Naive thymus-derived CD4-positive, alpha-beta T cell (primary cell): ENCODE measurements at regions not wholly inside any gene's neighbourhood (a gene's known extent, or its start where the extent isn't known, plus 50 kb on each side); places are given as distances from the start of the nearest gene placed in this dataset.

Source experiments
- ATAC-seq: fragments of 150-1000 bp; cut with Tn5 transposase; 2 replicates; pipeline ENCODE4 v1.10.0; 2021; ENCODE audit warnings: mild to moderate bottlenecking, moderate library complexity
- CTCF ChIA-PET: fragments of 350-600 bp; sonication (Branson Sonifier 250); formaldehyde crosslinking; loops from one replicate; lab custom pipeline; 2021; ENCODE audit warnings: antibody characterized with exemption; lab: Charles Lee
- POLR2A ChIA-PET: fragments of 350-600 bp; sonication (Branson Sonifier 250); formaldehyde crosslinking; loops from one replicate; lab custom pipeline; 2021; ENCODE audit warnings: antibody characterized with exemption, inconsistent platforms; lab: Charles Lee
- DNase-seq, 9 donors: peaks; one replicate each; pipeline versions ENCODE4 v3.0.0 to v3.0.0-alpha.2; 2020 to 2022; ENCODE audit warnings: mixed read lengths in 1 of 9
- H3K27ac ChIP-seq: one replicate; pipeline ENCODE4 v1.7.0; 2013; ENCODE audit warnings: mild to moderate bottlenecking, low read depth, low read length, moderate library complexity
- H3K27me3 ChIP-seq, 2 donors: one replicate each; pipeline ENCODE4 v1.7.0; 2013; ENCODE audit warnings: low read length in 2 of 2, mild to moderate bottlenecking in 2 of 2, moderate library complexity in 2 of 2; ENCODE audit not compliant: control insufficient read depth in 2 of 2, insufficient read depth in 2 of 2
- H3K36me3 ChIP-seq, 3 experiments: 1 replicate in 2 of 3; 2 replicates in 1 of 3; pipeline ENCODE4 v1.7.0; 2013; ENCODE audit warnings: low read length in 3 of 3, mild to moderate bottlenecking in 3 of 3, moderate library complexity in 1 of 3; ENCODE audit not compliant: insufficient read depth in 3 of 3, control insufficient read depth in 2 of 3
- H3K4me1 ChIP-seq, 2 donors: one replicate each; pipeline ENCODE4 v1.7.0; 2013; ENCODE audit warnings: low read length in 2 of 2, mild to moderate bottlenecking in 2 of 2, moderate library complexity in 1 of 2; ENCODE audit not compliant: control insufficient read depth in 2 of 2, insufficient read depth in 2 of 2
- H3K4me3 ChIP-seq: 2 replicates; pipeline ENCODE4 v1.7.0; 2013; ENCODE audit warnings: mild to moderate bottlenecking, low read length
- H3K9me3 ChIP-seq, 3 experiments: 1 replicate in 2 of 3; 2 replicates in 1 of 3; pipeline ENCODE4 v1.7.0; 2013; ENCODE audit warnings: low read length in 3 of 3; ENCODE audit not compliant: control insufficient read depth in 2 of 3
- H3K27ac Mint-ChIP-seq, 9 donors: one replicate each; pipeline ENCODE4 v1.8.0; 2020 to 2022; ENCODE audit warnings: mixed read lengths in 9 of 9, mild to moderate bottlenecking in 8 of 9, moderate library complexity in 5 of 9, inconsistent platforms in 2 of 9
- H3K27me3 Mint-ChIP-seq, 5 donors: one replicate each; pipeline ENCODE4 v1.8.0; 2021 to 2022; ENCODE audit warnings: mixed read lengths in 5 of 5, mild to moderate bottlenecking in 1 of 5
- H3K36me3 Mint-ChIP-seq, 5 donors: one replicate each; pipeline ENCODE4 v1.8.0; 2020 to 2022; ENCODE audit warnings: mixed read lengths in 5 of 5, mild to moderate bottlenecking in 3 of 5, inconsistent platforms in 1 of 5
- H3K4me1 Mint-ChIP-seq, 7 donors: one replicate each; pipeline ENCODE4 v1.8.0; 2020 to 2022; ENCODE audit warnings: mixed read lengths in 7 of 7, mild to moderate bottlenecking in 3 of 7, inconsistent platforms in 1 of 7
- H3K4me3 Mint-ChIP-seq, 10 donors: one replicate each; pipeline ENCODE4 v1.8.0; 2020 to 2022; ENCODE audit warnings: mild to moderate bottlenecking in 10 of 10, mixed read lengths in 10 of 10, moderate library complexity in 6 of 10, inconsistent platforms in 2 of 10
- H3K9me3 Mint-ChIP-seq, 11 donors: one replicate each; pipeline ENCODE4 v1.8.0; 2020 to 2022; ENCODE audit warnings: mixed read lengths in 11 of 11, mild to moderate bottlenecking in 4 of 11, inconsistent platforms in 1 of 11, moderate library complexity in 1 of 11
- intact Hi-C, 2 donors: fragments of 100-400 bp; cut with micrococcal nuclease; formaldehyde crosslinking; loops; one replicate each; pipeline ENCODE4 v1.15.1; 2023

DNA sequence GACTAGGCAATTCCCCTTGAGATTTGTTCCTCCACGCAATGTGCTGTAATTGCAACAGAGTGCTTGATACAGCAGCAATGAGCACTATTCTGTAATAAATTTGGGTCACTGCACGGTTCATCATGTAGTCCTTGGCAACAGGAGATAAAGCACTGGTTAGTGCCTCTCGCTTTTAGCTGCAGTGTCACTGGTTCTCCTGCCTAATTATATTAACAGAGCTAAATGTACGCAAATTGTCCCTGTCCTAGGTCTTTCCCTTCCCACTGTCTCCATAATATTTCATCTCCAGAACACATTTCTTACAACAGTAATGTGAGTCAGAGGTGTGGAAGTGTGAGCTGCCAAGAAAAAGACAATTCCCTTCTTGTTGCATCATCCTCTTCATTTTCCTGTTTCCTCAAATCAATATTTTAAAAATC lies 553.1 kb downstream of the ZNF608 start:
- POLR2A ChIA-PET: no interaction called here
- Histone ChIP-seq H3K9me3 (no peaks in the 10 kb centered on the region), H3K36me3 (no peaks in the 10 kb centered on the region), H3K27me3 (no peaks in the 10 kb centered on the region), H3K4me3 (no peak overlapping the region), H3K4me1 (no peaks in the 10 kb centered on the region), H3K27ac (no peak overlapping the region)
- ATAC-seq (no peak), DNase-seq (no peak)
- Mint-ChIP-seq H3K4me3 (no peak overlapping the region), H3K9me3 (peaks cover 0 to 12% (median 2%) of the 10 kb centered on the region in 11 donors), H3K36me3 (no peaks in the 10 kb centered on the region), H3K27ac (no peak overlapping the region), H3K4me1 (no peaks in the 10 kb centered on the region), H3K27me3 (no peaks in the 10 kb centered on the region)
- intact Hi-C loops: no loop called here
- CTCF ChIA-PET: no interaction called here

DNA sequence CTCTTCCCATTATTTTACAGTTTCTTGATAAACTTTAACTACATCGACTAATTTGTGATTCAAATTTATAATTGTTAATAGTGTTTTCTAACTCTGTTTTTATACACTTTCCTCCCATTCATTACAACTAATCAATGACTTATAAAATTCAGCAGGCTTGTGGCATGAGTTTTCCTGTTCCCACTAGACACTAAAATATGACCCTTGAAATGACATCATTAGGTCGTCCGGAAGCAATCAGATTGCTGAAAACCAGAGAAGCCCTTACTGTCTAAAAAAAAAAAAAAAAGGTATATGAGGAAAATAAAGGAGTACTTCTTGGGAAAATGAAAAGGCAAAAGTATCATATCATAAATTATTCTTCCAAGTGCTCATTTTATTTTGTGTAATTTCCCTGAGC lies 553.7 kb downstream of the ZNF608 start:
- Mint-ChIP-seq H3K9me3 (peaks cover 0 to 12% (median 2%) of the 10 kb centered on the region in 11 donors), H3K4me1 (no peaks in the 10 kb centered on the region), H3K4me3 (no peak overlapping the region), H3K36me3 (no peaks in the 10 kb centered on the region), H3K27me3 (no peaks in the 10 kb centered on the region), H3K27ac (no peak overlapping the region)
- no peak overlapping the region for H3K27ac ChIP-seq
- H3K9me3 ChIP-seq: no peaks in the 10 kb centered on the region
- POLR2A ChIA-PET: no interaction called here
- H3K4me1 ChIP-seq: no peaks in the 10 kb centered on the region
- H3K36me3 ChIP-seq: no peaks in the 10 kb centered on the region
- no peaks in the 10 kb centered on the region for H3K27me3 ChIP-seq
- CTCF ChIA-PET: no interaction called here
- DNase-seq: no peak
- intact Hi-C loops: no loop called here
- ATAC-seq: no peak
- H3K4me3 ChIP-seq: no peak overlapping the region

- H3K36me3 ChIP-seq: peaks cover 0 to 2% (median 0%) of the 10 kb centered on the region in 3 experiments
- Mint-ChIP-seq H3K4me3 (no peak overlapping the region), H3K27ac (no peak overlapping the region), H3K4me1 (no peaks in the 10 kb centered on the region), H3K27me3 (no peaks in the 10 kb centered on the region), H3K9me3 (peaks cover 0 to 13% (median 2%) of the 10 kb centered on the region in 11 donors), H3K36me3 (no peaks in the 10 kb centered on the region)
- H3K4me3 ChIP-seq: no peak overlapping the region
- DNase-seq: no peak
- POLR2A ChIA-PET: no interaction called here
- intact Hi-C loops: no loop called here
- no peak overlapping the region for H3K27ac ChIP-seq
- CTCF ChIA-PET: no interaction called here
- ATAC-seq: no peak
- no peaks in the 10 kb centered on the region for H3K27me3 ChIP-seq
- no peaks in the 10 kb centered on the region for H3K9me3 ChIP-seq
- H3K4me1 ChIP-seq: no peaks in the 10 kb centered on the region
Measured at GRCh38 chr5:124185716-124186115, 560.7 kb downstream of the ZNF608 start.

DNA sequence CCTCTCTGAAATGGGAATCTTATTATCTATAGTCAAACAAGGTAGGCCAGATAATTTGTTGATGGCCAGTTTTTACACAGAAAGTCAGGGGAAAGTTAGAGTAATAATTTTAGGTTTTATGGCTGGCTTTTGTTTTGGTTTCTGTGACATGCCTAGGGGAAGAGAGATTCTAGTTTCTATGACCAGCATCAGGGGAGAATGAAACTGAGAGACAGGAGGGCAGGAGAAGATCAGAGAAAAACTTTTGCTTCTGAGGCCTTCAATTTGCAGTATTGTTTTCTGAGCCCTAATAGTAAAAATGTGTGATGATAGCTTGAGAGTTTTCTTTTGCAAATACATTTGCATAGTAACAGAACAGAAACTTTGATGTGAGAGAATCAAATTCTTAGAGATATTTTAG lies 564.3 kb downstream of the ZNF608 start:
- H3K4me1 Mint-ChIP-seq: no peaks in the 10 kb centered on the region
- H3K36me3 ChIP-seq: peaks cover 0 to 3% (median 0%) of the 10 kb centered on the region in 3 experiments
- no peak overlapping the region for H3K27ac Mint-ChIP-seq
- intact Hi-C loops: no loop called here
- CTCF ChIA-PET: no interaction called here
- no peaks in the 10 kb centered on the region for H3K9me3 ChIP-seq
- H3K4me1 ChIP-seq: no peaks in the 10 kb centered on the region
- POLR2A ChIA-PET: interaction anchor here (0.6 kb wide), 1 partner anchor 20 kb away, joined by 3 read pairs; no protein-coding TSS in a partner anchor
- no peak for ATAC-seq
- H3K27me3 ChIP-seq: no peaks in the 10 kb centered on the region
- H3K9me3 Mint-ChIP-seq: peaks cover 0 to 7% (median 0%) of the 10 kb centered on the region in 11 donors
- DNase-seq: no peak
- H3K4me3 ChIP-seq: no peak overlapping the region
- no peak overlapping the region for H3K4me3 Mint-ChIP-seq
- H3K27ac ChIP-seq: no peak overlapping the region
- no peaks in the 10 kb centered on the region for H3K36me3 Mint-ChIP-seq
- no peaks in the 10 kb centered on the region for H3K27me3 Mint-ChIP-seq

DNA sequence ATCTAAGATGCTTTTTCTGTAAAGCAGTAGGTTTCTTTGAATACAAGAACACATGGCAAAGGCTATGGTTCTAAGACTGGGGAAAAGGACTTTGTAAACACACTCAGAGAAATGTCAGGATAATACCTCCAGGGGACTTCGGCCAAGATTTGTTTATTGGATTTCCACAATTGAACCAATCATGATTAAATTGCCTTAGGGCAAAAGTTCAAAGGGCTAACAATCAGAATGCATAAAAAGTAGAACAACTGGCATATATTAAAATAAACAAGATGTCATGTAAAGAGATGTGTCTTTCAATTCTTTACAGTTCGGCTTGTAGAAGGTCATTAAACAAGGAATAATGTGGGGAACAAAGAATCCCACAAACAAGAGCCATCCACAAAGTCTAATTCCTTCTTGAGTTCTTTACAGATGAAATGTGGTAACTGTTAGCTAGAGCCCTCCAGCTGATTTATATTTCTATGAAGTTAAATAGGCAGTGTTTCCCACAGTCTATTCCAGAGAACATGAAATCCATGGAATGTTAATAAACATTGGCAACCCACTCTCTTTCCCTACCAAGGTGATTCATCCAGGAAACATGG lies 565.5 kb downstream of the ZNF608 start:
- Mint-ChIP-seq H3K4me3 (no peak overlapping the region), H3K27me3 (no peaks in the 10 kb centered on the region), H3K4me1 (no peaks in the 10 kb centered on the region), H3K9me3 (peaks cover 0 to 2% (median 0%) of the 10 kb centered on the region in 11 donors), H3K27ac (no peak overlapping the region), H3K36me3 (no peaks in the 10 kb centered on the region)
- H3K36me3 ChIP-seq: peaks cover 0 to 3% (median 0%) of the 10 kb centered on the region in 3 experiments
- H3K9me3 ChIP-seq: no peaks in the 10 kb centered on the region
- ATAC-seq: no peak
- CTCF ChIA-PET: interaction anchor here (0.6 kb wide), 1 partner anchor 39 kb away, joined by 3 read pairs; no protein-coding TSS in a partner anchor
- H3K27ac ChIP-seq: no peak overlapping the region
- POLR2A ChIA-PET: no interaction called here
- DNase-seq: no peak
- no peaks in the 10 kb centered on the region for H3K27me3 ChIP-seq
- intact Hi-C loops: no loop called here
- no peak overlapping the region for H3K4me3 ChIP-seq
- H3K4me1 ChIP-seq: no peaks in the 10 kb centered on the region

GRCh38 chr5:124180299-124180874 lies 566.1 kb downstream of the ZNF608 start:
- intact Hi-C loops: no loop called here
- Histone ChIP-seq H3K36me3 (peaks cover 0 to 3% (median 0%) of the 10 kb centered on the region in 3 experiments), H3K4me1 (no peaks in the 10 kb centered on the region), H3K27ac (no peak overlapping the region), H3K9me3 (no peaks in the 10 kb centered on the region), H3K27me3 (no peaks in the 10 kb centered on the region), H3K4me3 (no peak overlapping the region)
- CTCF ChIA-PET: no interaction called here
- no peak for ATAC-seq
- POLR2A ChIA-PET: no interaction called here
- Mint-ChIP-seq H3K27ac (no peak overlapping the region), H3K27me3 (no peaks in the 10 kb centered on the region), H3K4me1 (no peaks in the 10 kb centered on the region), H3K9me3 (peaks cover 0 to 2% (median 0%) of the 10 kb centered on the region in 11 donors), H3K4me3 (no peak overlapping the region), H3K36me3 (no peaks in the 10 kb centered on the region)
- DNase-seq: no peak

GRCh38 chr5:124179819-124180218 lies 566.6 kb downstream of the ZNF608 start:
- Mint-ChIP-seq H3K36me3 (no peaks in the 10 kb centered on the region), H3K27ac (no peak overlapping the region), H3K27me3 (no peaks in the 10 kb centered on the region), H3K4me1 (no peaks in the 10 kb centered on the region), H3K4me3 (no peak overlapping the region), H3K9me3 (peaks cover 0 to 2% (median 0%) of the 10 kb centered on the region in 11 donors)
- peaks cover 0 to 3% (median 0%) of the 10 kb centered on the region in 3 experiments for H3K36me3 ChIP-seq
- no peak overlapping the region for H3K27ac ChIP-seq
- H3K27me3 ChIP-seq: no peaks in the 10 kb centered on the region
- H3K9me3 ChIP-seq: no peaks in the 10 kb centered on the region
- DNase-seq: no peak
- H3K4me1 ChIP-seq: no peaks in the 10 kb centered on the region
- ATAC-seq: no peak
- ChIA-PET POLR2A (no interaction called here), CTCF (no interaction called here)
- H3K4me3 ChIP-seq: no peak overlapping the region
- intact Hi-C loops: no loop called here
